H9 (cell line): ENCODE measurements at regions not wholly inside any gene's neighbourhood (a gene's known extent, or its start where the extent isn't known, plus 50 kb on each side); places are given as distances from the start of the nearest gene placed in this dataset.

ENCODE experiments used
- DNase-seq: peaks from one replicate; pipeline ENCODE4 v3.0.0-alpha.2; 2017
- H2AFZ ChIP-seq: one replicate; pipeline ENCODE4 v1.6.1; 2013; ENCODE audit warnings: mild to moderate bottlenecking, low read length, control low read depth, moderate library complexity
- H2AK5ac ChIP-seq: 2 replicates; pipeline ENCODE4 v1.6.1; 2013; ENCODE audit warnings: low read length, control low read depth, mixed read lengths; ENCODE audit not compliant: insufficient read length
- H2BK120ac ChIP-seq: one replicate; pipeline ENCODE4 v1.6.1; 2013; ENCODE audit warnings: low read depth, mild to moderate bottlenecking, low read length, control low read depth, inconsistent platforms; ENCODE audit not compliant: poor library complexity, severe bottlenecking
- H2BK12ac ChIP-seq: 2 replicates; pipeline ENCODE4 v1.6.1; 2013; ENCODE audit warnings: low read length, control low read depth, mixed read lengths, low read depth; ENCODE audit not compliant: insufficient read length
- H2BK15ac ChIP-seq: 2 replicates; pipeline ENCODE4 v1.6.1; 2013; ENCODE audit warnings: low read depth, low read length, control low read depth
- H2BK20ac ChIP-seq: one replicate; pipeline ENCODE4 v1.6.1; 2013; ENCODE audit warnings: low read depth, mild to moderate bottlenecking, low read length, control low read depth, inconsistent platforms; ENCODE audit not compliant: poor library complexity, severe bottlenecking
- H2BK5ac ChIP-seq: 2 replicates; pipeline ENCODE4 v1.6.1; 2013; ENCODE audit warnings: low read length, control low read depth, mixed read lengths; ENCODE audit not compliant: insufficient read length
- H3K14ac ChIP-seq: 2 replicates; pipeline ENCODE4 v1.6.1; 2013; ENCODE audit warnings: low read length, control low read depth; ENCODE audit not compliant: insufficient read depth
- H3K18ac ChIP-seq: 2 replicates; pipeline ENCODE4 v1.6.1; 2013; ENCODE audit warnings: low read depth, mild to moderate bottlenecking, mixed read lengths, low read length, control low read depth; ENCODE audit not compliant: insufficient read length
- H3K23ac ChIP-seq: 2 replicates; pipeline ENCODE4 v1.6.1; 2013; ENCODE audit warnings: low read length, control low read depth, mixed read lengths, low read depth; ENCODE audit not compliant: insufficient read length
- H3K23me2 ChIP-seq: 2 replicates; pipeline ENCODE4 v1.6.1; 2013; ENCODE audit warnings: low read depth, mild to moderate bottlenecking, mixed read lengths, low read length, control low read depth; ENCODE audit not compliant: insufficient read length, poor library complexity, severe bottlenecking
- H3K27ac ChIP-seq: 2 replicates; pipeline ENCODE4 v1.5.1; 2013; ENCODE audit warnings: low read length, control low read depth, mixed read lengths, low read depth; ENCODE audit not compliant: insufficient read length
- H3K27me3 ChIP-seq: 2 replicates; pipeline ENCODE4 v1.6.1; 2013; ENCODE audit warnings: low read length, control low read depth, inconsistent platforms; ENCODE audit not compliant: insufficient read depth
- H3K4ac ChIP-seq: 2 replicates; pipeline ENCODE4 v1.6.1; 2013; ENCODE audit warnings: low read depth, mild to moderate bottlenecking, control low read depth, inconsistent platforms, low read length, moderate library complexity
- H3K4me1 ChIP-seq: 2 replicates; pipeline ENCODE4 v1.6.1; 2013; ENCODE audit warnings: low read length, control low read depth, inconsistent platforms; ENCODE audit not compliant: insufficient read depth
- H3K4me2 ChIP-seq: 2 replicates; pipeline ENCODE4 v1.6.1; 2013; ENCODE audit warnings: low read length, control low read depth, mixed read lengths; ENCODE audit not compliant: insufficient read length, insufficient read depth
- H3K56ac ChIP-seq: 2 replicates; pipeline ENCODE4 v1.6.1; 2013; ENCODE audit warnings: low read depth, mild to moderate bottlenecking, mixed read lengths, low read length, control low read depth; ENCODE audit not compliant: insufficient read length
- H3K79me1 ChIP-seq: 2 replicates; pipeline ENCODE4 v1.6.1; 2013; ENCODE audit warnings: low read depth, mild to moderate bottlenecking, moderate library complexity, low read length, control low read depth, inconsistent platforms; ENCODE audit not compliant: insufficient read depth, poor library complexity, severe bottlenecking
- H3K79me2 ChIP-seq: 2 replicates; pipeline ENCODE4 v1.6.1; 2013; ENCODE audit warnings: low read length, control low read depth, inconsistent platforms; ENCODE audit not compliant: insufficient read depth
- H3K9ac ChIP-seq: 2 replicates; pipeline ENCODE4 v1.6.1; 2013; ENCODE audit warnings: low read length, control low read depth, mixed read lengths; ENCODE audit not compliant: insufficient read length; ENCODE audit errors: extremely low read depth
- H3K9me3 ChIP-seq: one replicate; pipeline ENCODE4 v1.6.1; 2013; ENCODE audit warnings: low read depth, low read length, inconsistent platforms; ENCODE audit not compliant: control insufficient read depth
- H3T11ph ChIP-seq: one replicate; pipeline ENCODE4 v1.6.1; 2013; ENCODE audit warnings: mild to moderate bottlenecking, low read length, control low read depth, inconsistent platforms
- H4K20me1 ChIP-seq: one replicate; pipeline ENCODE4 v1.6.1; 2013; ENCODE audit not compliant: control insufficient read depth, insufficient read length, insufficient read depth
- H4K5ac ChIP-seq: 2 replicates; pipeline ENCODE4 v1.6.1; 2013; ENCODE audit warnings: low read depth, mild to moderate bottlenecking, mixed read lengths, low read length, control low read depth; ENCODE audit not compliant: insufficient read length
- H4K8ac ChIP-seq: replicated peaks from 2 replicates; pipeline ENCODE4 v1.6.1; 2013; ENCODE audit warnings: low read length, control low read depth, mixed read lengths, low read depth; ENCODE audit not compliant: insufficient read length
- H4K91ac ChIP-seq: 2 replicates; pipeline ENCODE4 v1.6.1; 2013; ENCODE audit warnings: low read depth, mild to moderate bottlenecking, moderate library complexity, mixed read lengths, low read length, control low read depth; ENCODE audit not compliant: insufficient read length
- H3K27ac Mint-ChIP-seq, 3 experiments: 2 replicates in 2 of 3; 3 replicates in 1 of 3; pipeline ENCODE4 v1.8.0; 2020 to 2021; ENCODE audit warnings: mixed read lengths in 3 of 3, mild to moderate bottlenecking in 1 of 3, moderate library complexity in 1 of 3
- H3K27me3 Mint-ChIP-seq: 2 replicates; pipeline ENCODE4 v1.8.0; 2021; ENCODE audit warnings: low read depth, mild to moderate bottlenecking, moderate library complexity, mixed read lengths
- H3K36me3 Mint-ChIP-seq, 3 experiments: 2 replicates in 2 of 3; 3 replicates in 1 of 3; pipeline ENCODE4 v1.8.0; 2020 to 2021; ENCODE audit warnings: low read depth in 3 of 3, mixed read lengths in 3 of 3; ENCODE audit not compliant: insufficient read depth in 1 of 3
- H3K4me1 Mint-ChIP-seq, 2 experiments: 2 replicates each; pipeline ENCODE4 v1.8.0; 2020; ENCODE audit warnings: mixed read lengths in 2 of 2
- H3K4me3 Mint-ChIP-seq, 2 experiments: 2 replicates in 1 of 2; 3 replicates in 1 of 2; pipeline ENCODE4 v1.8.0; 2020 to 2021; ENCODE audit warnings: mild to moderate bottlenecking in 2 of 2, mixed read lengths in 2 of 2, moderate library complexity in 1 of 2
- H3K9me3 Mint-ChIP-seq, 2 experiments: 2 replicates in 1 of 2; 3 replicates in 1 of 2; pipeline ENCODE4 v1.8.0; 2020; ENCODE audit warnings: mild to moderate bottlenecking in 2 of 2, mixed read lengths in 2 of 2, moderate library complexity in 1 of 2
- WGBS: extraction: QIAGEN DNeasy Blood & Tissue Kit; methylation state at CpG from one replicate; pipeline ENCODE4 v1.1.7; 2013; ENCODE audit warnings: missing lambda C conversion rate, low lambda C conversion rate, mixed read lengths; ENCODE audit not compliant: insufficient read length; ENCODE audit errors: extremely low coverage; 5-methylcytosine and 5-hydroxymethylcytosine counted together
- TF ChIP-seq, protein P1 (sequence below): fragments of 200-600 bp; sonication (generic); conservative IDR thresholded peaks from 3 replicates; pipeline ENCODE4 v1.8.0; 2021; ENCODE audit warnings: antibody characterized with exemption, mild to moderate bottlenecking

DNA sequence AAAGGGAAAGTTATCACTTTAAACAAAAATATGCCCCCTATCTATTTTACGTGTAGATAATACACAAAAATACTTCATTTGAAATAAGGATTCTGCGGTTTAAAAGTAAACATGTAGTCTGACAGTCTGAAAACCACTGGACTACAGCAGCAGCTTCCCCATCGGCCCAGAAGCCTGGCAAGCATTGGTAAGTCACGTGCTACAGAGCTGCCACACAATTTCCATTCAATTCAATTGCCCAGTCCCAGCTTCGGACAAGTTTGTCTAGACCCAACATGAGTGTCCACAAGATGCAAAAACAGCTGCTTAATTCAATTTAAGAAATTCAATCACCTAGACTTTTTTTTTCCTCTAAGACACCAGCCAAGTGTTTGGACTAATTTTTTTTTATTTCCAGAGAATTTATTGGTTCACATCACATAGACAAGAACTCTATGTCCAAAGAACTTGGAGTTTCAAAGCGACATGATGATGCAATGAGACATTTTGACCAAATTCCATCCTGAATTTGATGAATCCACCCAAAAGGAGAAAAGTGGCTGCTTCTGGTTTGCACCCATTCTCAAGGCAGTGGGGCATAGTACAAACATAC lies 458.9 kb downstream of the COG6 start:
- Histone ChIP-seq H3K9ac (no peak overlapping the region), H2BK12ac (no peak overlapping the region), H3K4me1 (no peaks in the 10 kb centered on the region), H3K9me3 (no peaks in the 10 kb centered on the region), H3K23ac (no peak overlapping the region), H2AK5ac (no peak overlapping the region), H2BK5ac (no peak overlapping the region), H2BK20ac (no peak overlapping the region), H3K79me1 (no peaks in the 10 kb centered on the region), H3K14ac (no peak overlapping the region), H3K4ac (no peak overlapping the region), H3K23me2 (no peaks in the 10 kb centered on the region), H4K8ac (no peak overlapping the region), H3K4me2 (no peak overlapping the region), H3K79me2 (no peaks in the 10 kb centered on the region), H4K5ac (no peak overlapping the region), H3K56ac (no peak overlapping the region), H2BK15ac (no peak overlapping the region), H4K91ac (no peak overlapping the region), H3K27ac (no peak overlapping the region), H3T11ph (no peak overlapping the region), H2BK120ac (no peak overlapping the region), H3K27me3 (no peaks in the 10 kb centered on the region), H3K18ac (no peak overlapping the region), H2AFZ (no peak overlapping the region), H4K20me1 (no peaks in the 10 kb centered on the region)
- DNase-seq = no peak
- H3K27me3 Mint-ChIP-seq = peaks cover 3% of the 10 kb centered on the region; the same call in 1 of the 2 replicates
- H3K4me1 Mint-ChIP-seq = peaks cover 8 to 11% of the 10 kb centered on the region in 2 experiments
- WGBS = no CpG with 5 or more reads among the region's 6 CpGs
- TF ChIP-seq, protein P1, sequence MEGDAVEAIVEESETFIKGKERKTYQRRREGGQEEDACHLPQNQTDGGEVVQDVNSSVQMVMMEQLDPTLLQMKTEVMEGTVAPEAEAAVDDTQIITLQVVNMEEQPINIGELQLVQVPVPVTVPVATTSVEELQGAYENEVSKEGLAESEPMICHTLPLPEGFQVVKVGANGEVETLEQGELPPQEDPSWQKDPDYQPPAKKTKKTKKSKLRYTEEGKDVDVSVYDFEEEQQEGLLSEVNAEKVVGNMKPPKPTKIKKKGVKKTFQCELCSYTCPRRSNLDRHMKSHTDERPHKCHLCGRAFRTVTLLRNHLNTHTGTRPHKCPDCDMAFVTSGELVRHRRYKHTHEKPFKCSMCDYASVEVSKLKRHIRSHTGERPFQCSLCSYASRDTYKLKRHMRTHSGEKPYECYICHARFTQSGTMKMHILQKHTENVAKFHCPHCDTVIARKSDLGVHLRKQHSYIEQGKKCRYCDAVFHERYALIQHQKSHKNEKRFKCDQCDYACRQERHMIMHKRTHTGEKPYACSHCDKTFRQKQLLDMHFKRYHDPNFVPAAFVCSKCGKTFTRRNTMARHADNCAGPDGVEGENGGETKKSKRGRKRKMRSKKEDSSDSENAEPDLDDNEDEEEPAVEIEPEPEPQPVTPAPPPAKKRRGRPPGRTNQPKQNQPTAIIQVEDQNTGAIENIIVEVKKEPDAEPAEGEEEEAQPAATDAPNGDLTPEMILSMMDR = no peak
- no peak overlapping the region; a peak in 1 of 7 replicates for H3K27ac Mint-ChIP-seq
- H3K9me3 Mint-ChIP-seq = peaks cover 0 to 1% of the 10 kb centered on the region in 2 experiments; a peak in 1 of 5 replicates
- H3K4me3 Mint-ChIP-seq = no peak overlapping the region
- peaks cover 0 to 2% (median 0%) of the 10 kb centered on the region in 3 experiments; a peak in 2 of 7 replicates for H3K36me3 Mint-ChIP-seq
